ENCODE measurements at regions not wholly inside any gene's neighbourhood (a gene's known extent, or its start where the extent isn't known, plus 50 kb on each side); places are given as distances from the start of the nearest gene placed in this dataset.
"Not testable (repeated sequence)": the region's sequence is repeated elsewhere in the genome, so short reads cannot be mapped to it uniquely, and the experiment has no call there.

GRCh38 chr9:41772541-41772940, 356.7 kb downstream of the CNTNAP3B start:
- FAIRE-seq; DNase-seq (ENCODE audit: extremely low spot score, insufficient read length, low read depth): not testable (repeated sequence)

GRCh38 chr9:41771693-41772092, 357.5 kb downstream of the CNTNAP3B start:
- not testable (repeated sequence) for FAIRE-seq; DNase-seq (ENCODE audit: extremely low spot score, insufficient read length, low read depth)

DNA sequence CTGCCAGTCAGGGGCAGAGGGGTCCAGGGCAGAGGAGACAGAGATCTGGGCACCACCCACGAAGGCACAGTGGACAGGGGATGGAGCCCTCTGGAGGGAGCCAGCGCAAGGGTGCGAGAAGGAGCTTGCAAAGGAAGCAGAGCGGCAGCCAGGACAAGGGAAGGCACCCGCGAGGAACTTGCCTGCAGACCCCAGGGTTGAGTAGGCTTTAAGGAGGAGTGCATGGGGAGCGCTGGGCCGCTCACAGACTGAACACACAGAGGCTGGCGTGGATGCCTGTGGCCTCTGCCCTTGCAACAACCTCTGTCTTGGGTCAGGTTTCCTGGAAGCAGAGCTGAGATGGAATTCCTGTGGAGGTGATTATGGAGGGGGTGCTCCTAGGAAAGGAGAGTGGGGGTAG, 374.4 kb downstream of the CNTNAP3B start:
- not testable (repeated sequence) for FAIRE-seq

DNA sequence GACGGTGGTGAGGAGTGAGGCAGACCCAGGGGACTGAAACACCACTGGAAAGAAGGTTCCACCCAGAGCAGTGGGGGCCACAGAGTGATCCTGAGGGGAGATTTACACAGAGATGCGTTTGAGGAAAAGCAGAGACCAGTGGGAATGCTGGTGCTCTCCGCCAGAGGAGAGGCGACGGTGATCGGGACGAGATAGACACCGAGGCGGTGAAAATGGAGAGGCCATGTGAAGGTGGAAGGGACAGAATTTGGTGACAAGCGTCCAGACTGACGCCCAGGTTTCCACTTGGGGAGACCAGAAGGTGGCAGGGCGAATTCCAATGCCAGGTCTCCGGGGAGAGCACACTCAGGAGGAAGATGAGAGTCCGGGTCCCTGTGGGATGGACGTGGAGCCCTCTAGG, 374.8 kb downstream of the CNTNAP3B start:
- FAIRE-seq; DNase-seq (ENCODE audit: extremely low spot score, insufficient read length, low read depth): not testable (repeated sequence)

More for the DNA sequence above, 374.4 kb downstream of the CNTNAP3B start:
- DNase-seq (ENCODE audit: extremely low spot score, insufficient read length, low read depth) = not testable (repeated sequence)

DNA sequence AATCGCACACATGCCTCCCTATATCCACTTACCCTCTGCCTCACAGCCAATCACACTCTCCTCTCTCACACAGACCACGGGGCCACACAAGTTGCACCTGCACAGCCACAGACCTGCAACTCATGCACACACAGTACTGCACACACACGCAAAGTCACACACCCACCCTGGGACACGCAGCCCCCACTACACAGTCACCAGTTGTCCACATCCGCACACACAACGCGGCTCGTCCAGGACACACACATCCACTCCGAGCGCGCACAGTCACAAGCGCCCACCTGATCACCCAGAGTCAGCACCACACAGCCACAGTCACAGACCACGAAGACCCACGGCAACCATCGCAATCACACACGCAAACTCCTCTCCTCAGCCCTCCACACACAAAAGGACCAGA, 387.3 kb downstream of the CNTNAP3B start:
- DNase-seq (ENCODE audit: extremely low spot score, insufficient read length, low read depth); FAIRE-seq: not testable (repeated sequence)

GRCh38 chr9:41741173-41741572, 388.1 kb downstream of the CNTNAP3B start:
- FAIRE-seq; DNase-seq (ENCODE audit: extremely low spot score, insufficient read length, low read depth): not testable (repeated sequence)

- FAIRE-seq; DNase-seq (ENCODE audit: extremely low spot score, insufficient read length, low read depth): not testable (repeated sequence)
Measured at GRCh38 chr9:41738681-41739080, 390.5 kb downstream of the CNTNAP3B start.

DNA sequence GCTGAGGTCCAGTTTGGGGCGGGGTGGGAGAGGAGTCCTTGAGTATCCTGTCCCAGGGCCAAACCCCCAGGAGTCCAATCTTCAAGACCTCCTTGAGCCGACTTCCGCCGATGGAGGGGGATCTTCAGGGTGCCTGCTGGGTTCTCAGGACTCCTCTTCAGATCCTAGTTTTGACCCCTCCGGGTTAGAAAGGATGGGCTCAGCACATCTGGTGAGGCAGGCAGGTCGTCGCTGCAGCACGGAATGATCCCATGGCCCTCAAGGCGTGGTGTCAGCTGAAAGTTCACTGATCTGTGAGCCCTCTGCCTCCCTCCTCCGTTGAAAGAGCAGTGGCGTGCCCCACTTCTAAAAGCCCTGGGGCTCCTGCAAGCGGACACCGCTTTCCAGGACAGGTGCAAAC, 430.0 kb downstream of the CNTNAP3B start:
- FAIRE-seq; DNase-seq (ENCODE audit: extremely low spot score, insufficient read length, low read depth): not testable (repeated sequence)

- not testable (repeated sequence) for DNase-seq (ENCODE audit: extremely low spot score, insufficient read length, low read depth); FAIRE-seq
Measured at GRCh38 chr9:41697080-41697479, 432.1 kb downstream of the CNTNAP3B start.

DNA sequence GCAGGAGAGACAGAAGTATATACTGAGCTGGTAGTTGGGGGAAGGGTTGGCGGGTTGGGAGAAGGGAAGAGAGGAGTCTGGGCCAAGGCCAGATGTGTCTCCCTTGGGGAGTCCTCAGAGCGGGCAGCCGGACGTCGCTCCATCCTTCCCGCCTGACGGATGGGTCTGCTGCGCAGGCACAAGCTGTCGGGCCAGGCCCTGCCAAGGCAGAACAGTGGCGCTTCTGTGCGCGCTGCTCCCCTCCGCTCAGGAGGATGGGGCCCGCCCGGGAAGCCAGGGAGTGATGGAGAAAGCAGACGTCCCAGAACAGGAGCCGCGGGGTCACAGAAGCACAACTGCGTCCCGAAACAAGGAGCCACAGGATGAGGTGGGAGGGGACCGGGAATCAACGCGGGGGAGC, 449.9 kb downstream of the CNTNAP3B start:
- not testable (repeated sequence) for DNase-seq (ENCODE audit: extremely low spot score, insufficient read length, low read depth); FAIRE-seq

DNA sequence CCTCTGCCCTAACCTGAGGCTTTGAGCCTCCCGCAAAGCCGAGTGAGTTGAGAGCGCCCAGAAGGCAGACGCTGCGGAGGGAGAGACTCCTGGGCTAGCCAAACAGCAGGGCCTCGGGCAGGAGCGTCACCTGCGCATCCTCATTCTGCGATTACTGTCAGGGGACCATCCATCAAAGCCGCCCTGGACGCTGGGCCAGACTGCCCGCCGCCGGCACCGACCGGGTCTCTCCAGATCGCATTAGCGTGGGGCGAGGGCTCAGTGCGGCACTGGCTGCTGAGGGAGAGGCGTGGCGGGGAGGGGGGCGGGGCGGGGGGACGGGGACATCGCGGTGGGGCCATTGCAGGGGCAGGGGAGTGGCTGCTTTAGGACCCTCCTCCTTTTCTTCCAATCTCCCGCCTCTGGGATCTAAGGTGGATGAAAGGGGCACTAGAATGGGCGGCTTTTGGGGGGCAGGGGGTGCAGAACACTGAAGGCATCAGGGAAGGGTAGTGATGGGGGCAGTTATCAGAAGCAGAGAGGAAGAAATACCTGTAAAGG, 465.7 kb downstream of the CNTNAP3B start:
- not testable (repeated sequence) for FAIRE-seq; DNase-seq (ENCODE audit: extremely low spot score, insufficient read length, low read depth)

DNA sequence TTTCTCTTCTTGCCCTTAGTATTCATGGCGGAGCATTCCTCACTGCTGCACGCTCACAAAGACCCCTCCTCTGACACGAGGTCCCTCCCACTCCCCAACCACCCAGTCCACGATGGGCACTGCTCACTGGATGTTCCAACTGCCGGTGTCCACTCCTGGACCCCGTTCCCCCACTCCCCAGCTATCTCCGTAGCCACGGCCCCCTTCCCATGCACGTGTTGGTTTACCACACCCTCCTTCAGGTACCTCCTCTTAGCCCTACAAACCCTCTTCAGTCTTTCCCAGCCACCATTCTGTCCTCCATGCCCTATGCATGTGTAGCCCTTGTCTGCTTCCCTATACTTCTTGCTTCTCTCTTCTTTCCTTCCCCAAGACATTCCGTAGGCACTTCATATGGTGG, 469.6 kb upstream of the ZNG1F start:
- DNase-seq (ENCODE audit: extremely low spot score, insufficient read length, low read depth); FAIRE-seq: not testable (repeated sequence)

GRCh38 chr9:41658116-41658515, 469.0 kb upstream of the ZNG1F start:
- not testable (repeated sequence) for DNase-seq (ENCODE audit: extremely low spot score, insufficient read length, low read depth)

GRCh38 chr9:41657141-41657540, 468.0 kb upstream of the ZNG1F start:
- not testable (repeated sequence) for FAIRE-seq; DNase-seq (ENCODE audit: extremely low spot score, insufficient read length, low read depth)

More at GRCh38 chr9:41658116-41658515, 469.0 kb upstream of the ZNG1F start:
- not testable (repeated sequence) for FAIRE-seq

- DNase-seq (ENCODE audit: extremely low spot score, insufficient read length, low read depth); FAIRE-seq: not testable (repeated sequence)
Measured at GRCh38 chr9:41655071-41655554, 466.0 kb upstream of the ZNG1F start.

GRCh38 chr9:41654349-41654748, 465.2 kb upstream of the ZNG1F start:
- DNase-seq (ENCODE audit: extremely low spot score, insufficient read length, low read depth); FAIRE-seq: not testable (repeated sequence)

- FAIRE-seq; DNase-seq (ENCODE audit: extremely low spot score, insufficient read length, low read depth): not testable (repeated sequence)
Measured at GRCh38 chr9:41653560-41654340, 464.6 kb upstream of the ZNG1F start.

DNA sequence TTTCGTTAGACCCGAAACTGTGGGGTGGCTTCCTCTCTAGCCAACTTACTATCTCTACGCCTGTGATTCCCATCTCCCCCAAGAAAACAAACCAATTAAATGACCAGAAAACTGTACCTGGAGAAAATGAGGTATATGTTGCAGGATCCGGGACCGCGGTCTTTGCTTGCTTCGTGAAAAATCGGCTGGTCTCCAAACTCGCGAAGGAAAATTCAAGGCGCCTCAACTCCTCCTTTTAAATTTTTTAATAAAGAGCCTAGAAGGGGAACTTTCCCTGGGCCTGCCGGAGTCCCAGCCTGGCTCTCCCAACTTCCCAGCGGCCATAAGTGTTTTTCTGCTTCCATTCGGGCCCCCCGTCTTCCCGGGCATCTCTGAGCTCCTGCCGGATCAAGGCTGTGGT, 463.7 kb upstream of the ZNG1F start:
- DNase-seq (ENCODE audit: extremely low spot score, insufficient read length, low read depth); FAIRE-seq: not testable (repeated sequence)

DNA sequence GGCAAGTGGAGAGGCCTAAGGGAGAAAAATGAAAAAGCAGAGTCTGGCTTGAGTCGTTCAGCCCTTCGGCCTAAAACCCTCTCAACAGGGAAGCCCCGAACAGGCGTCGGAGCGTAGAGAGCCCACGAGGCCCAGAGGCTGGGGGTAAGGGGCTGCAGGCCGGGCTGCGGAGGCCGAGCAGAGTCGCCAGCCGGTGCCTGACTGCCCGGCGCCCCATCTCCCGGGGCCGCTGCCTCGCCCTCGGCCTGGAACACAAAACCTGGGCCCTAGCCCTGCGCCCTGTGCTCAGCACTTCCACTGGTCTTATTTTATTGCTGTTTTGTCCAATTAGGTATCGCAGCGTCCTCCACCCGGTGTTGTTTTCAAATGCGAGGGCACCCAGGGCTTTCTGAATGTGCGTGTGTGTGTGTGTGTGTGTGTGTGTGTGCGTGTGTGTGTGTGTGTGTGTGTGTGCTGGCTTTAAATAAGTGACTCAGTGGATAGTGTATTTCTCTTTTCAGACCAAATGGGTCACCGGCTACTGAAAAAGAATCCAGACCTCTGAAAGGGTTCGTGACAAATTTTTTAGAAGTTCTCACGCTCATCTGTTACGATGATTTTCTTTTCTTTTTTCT, 463.1 kb upstream of the ZNG1F start:
- FAIRE-seq; DNase-seq (ENCODE audit: extremely low spot score, insufficient read length, low read depth): not testable (repeated sequence)

GRCh38 chr9:41650086-41650485, 461.0 kb upstream of the ZNG1F start:
- not testable (repeated sequence) for DNase-seq (ENCODE audit: extremely low spot score, insufficient read length, low read depth); FAIRE-seq

All from GM18507 (cell line).